ENCODE measurements at regions not wholly inside any gene's neighbourhood (a gene's known extent, or its start where the extent isn't known, plus 50 kb on each side); places are given as distances from the start of the nearest gene placed in this dataset.

DNA sequence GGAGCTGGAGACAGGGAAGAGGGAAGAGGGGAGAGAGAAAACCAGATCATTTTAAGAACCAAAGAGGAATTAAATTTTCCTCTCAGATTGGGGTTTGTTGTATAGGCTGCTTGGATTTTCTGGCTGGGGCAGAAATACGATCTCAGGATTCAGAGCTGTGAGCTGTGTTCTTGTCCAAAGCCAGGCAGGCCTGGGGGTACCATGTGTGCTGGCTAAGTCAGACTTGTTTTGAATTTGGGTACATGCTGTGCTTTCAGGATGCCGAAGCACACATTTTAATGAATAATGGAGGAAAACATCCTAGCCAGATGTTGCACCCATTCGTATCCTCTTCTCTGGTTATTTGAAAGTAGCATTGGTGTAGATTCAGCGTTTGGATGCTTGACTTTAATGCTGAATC is 170.3 kb upstream of the PODXL start:
- ChIA-PET CTCF (interaction anchor here (0.5 kb wide), 1 partner anchor 180 kb away, joined by 5 read pairs; no protein-coding TSS in a partner anchor), POLR2A (no interaction called here)
- no peak for TF ChIP-seq NFRKB (IDR thresholded peaks at IDR 0.05)
- no peak for TF ChIP-seq ELF4 (IDR thresholded peaks at IDR 0.05)
- no peak for TF ChIP-seq SUZ12 (IDR thresholded peaks at IDR 0.05)
- no peak for TF ChIP-seq FOXK2 (IDR thresholded peaks at IDR 0.05)
- TF ChIP-seq SP1 (IDR thresholded peaks at IDR 0.05) = no peak
- TF ChIP-seq L3MBTL2 (conservative IDR thresholded peaks at IDR 0.05) = no peak
- TF ChIP-seq ARNT (IDR thresholded peaks at IDR 0.05) = no peak
- no peak for TF ChIP-seq ZNF384 (IDR thresholded peaks at IDR 0.05)
- no peak for TF ChIP-seq FOXA1 (IDR thresholded peaks at IDR 0.05)
- TF ChIP-seq HDGF (IDR thresholded peaks at IDR 0.05; ENCODE audit: borderline replicate concordance) = no peak
- TF ChIP-seq TARDBP (IDR thresholded peaks at IDR 0.05) = no peak
- no peak for DNase-seq (ENCODE audit: extremely low spot score)

DNA sequence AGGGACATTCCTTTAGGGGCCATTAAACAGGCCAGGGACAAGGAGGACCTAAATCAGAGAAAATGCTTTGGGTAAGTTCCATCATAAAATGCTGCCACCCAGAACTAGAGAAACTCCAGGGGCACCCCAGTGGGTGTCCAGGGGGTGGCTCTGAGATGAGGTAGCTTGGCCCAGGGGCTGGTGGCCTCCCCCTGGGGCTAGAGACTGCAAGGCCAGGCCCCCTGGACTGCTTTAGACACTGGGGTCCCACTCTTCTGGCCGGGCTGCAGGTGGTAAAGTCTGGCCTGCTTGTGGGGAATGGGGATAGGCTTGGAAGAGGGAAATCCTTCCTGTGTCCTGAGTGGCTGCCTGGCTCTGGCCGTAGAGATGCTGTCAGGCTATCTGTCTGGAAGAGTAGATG is 169.6 kb upstream of the PODXL start:
- no peak for TF ChIP-seq ZNF384 (IDR thresholded peaks at IDR 0.05)
- no peak for TF ChIP-seq CTBP1 (IDR thresholded peaks at IDR 0.05; ENCODE audit: borderline replicate concordance)
- no peak for TF ChIP-seq FOXA1 (IDR thresholded peaks at IDR 0.05)
- TF ChIP-seq TARDBP (IDR thresholded peaks at IDR 0.05) = no peak
- DNase-seq (ENCODE audit: extremely low spot score) = no peak
- POLR2A ChIA-PET = no interaction called here
- CTCF ChIA-PET = interaction anchor here (0.5 kb wide), 1 partner anchor 179 kb away, joined by 5 read pairs; no protein-coding TSS in a partner anchor

DNA sequence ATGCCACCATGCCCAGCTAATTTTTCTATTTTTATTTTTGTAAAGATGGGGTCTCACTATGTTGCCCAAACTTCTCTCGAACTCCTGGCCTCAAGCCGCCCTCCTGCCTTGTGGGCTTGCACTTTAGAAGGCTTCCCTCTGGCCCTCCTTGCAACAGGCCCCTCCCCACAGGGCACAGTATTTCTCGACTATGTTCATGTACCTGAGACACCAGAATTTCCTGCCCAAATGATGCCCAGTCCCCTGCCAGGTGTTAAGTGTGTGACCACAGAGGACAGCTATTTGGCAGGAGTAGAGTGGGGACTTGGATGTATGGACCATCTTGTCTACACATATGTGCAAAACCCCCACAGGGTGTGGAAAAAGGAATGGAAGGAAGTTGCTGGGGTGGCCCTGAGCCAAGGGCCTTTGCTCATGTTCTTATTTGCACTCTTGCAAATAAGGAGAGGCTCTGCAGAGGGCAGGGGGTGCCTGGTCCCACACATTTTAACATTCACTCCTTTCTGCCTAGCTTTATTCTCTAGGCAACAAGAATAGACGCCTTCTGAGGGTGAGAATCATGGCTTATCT is 168.4 kb upstream of the PODXL start:
- DNase-seq (ENCODE audit: extremely low spot score) = no peak
- ChIA-PET CTCF (interaction anchor here (2.5 kb wide), 1 partner anchor 35 kb away, joined by 6 read pairs; no protein-coding TSS in a partner anchor), POLR2A (no interaction called here)
- TF ChIP-seq, protein P1, sequence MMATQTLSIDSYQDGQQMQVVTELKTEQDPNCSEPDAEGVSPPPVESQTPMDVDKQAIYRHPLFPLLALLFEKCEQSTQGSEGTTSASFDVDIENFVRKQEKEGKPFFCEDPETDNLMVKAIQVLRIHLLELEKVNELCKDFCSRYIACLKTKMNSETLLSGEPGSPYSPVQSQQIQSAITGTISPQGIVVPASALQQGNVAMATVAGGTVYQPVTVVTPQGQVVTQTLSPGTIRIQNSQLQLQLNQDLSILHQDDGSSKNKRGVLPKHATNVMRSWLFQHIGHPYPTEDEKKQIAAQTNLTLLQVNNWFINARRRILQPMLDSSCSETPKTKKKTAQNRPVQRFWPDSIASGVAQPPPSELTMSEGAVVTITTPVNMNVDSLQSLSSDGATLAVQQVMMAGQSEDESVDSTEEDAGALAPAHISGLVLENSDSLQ (IDR thresholded peaks at IDR 0.05) = no peak
- no peak for TF ChIP-seq FOXA1 (IDR thresholded peaks at IDR 0.05)

DNA sequence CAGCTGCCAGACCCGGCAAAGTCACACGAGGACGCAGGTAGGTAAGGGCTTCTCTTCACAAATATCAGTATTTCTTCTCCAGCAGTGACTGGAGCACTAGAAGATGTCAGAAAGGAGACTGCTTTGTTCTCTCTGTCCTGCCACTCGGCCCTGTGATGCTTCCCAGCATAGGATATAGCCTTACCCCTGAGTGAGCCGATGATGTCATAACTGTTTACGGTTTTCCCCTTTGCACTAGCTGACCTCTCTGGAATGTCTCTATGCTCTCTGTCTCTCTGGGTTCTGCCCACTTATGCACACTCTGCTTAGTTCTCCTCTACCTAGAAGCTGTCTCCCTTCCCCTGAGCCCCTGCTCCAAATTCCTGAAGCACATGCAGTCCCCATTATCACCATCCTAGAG is 167.5 kb upstream of the PODXL start:
- ChIA-PET CTCF (interaction anchor here (2.5 kb wide), 1 partner anchor 34 kb away, joined by 6 read pairs; no protein-coding TSS in a partner anchor), POLR2A (no interaction called here)
- no peak for TF ChIP-seq ELF4 (IDR thresholded peaks at IDR 0.05)
- no peak for TF ChIP-seq ZNF384 (IDR thresholded peaks at IDR 0.05)
- TF ChIP-seq NFRKB (IDR thresholded peaks at IDR 0.05) = no peak
- no peak for TF ChIP-seq CTBP1 (IDR thresholded peaks at IDR 0.05; ENCODE audit: borderline replicate concordance)
- TF ChIP-seq, protein P1 (IDR thresholded peaks at IDR 0.05) = no peak
- DNase-seq (ENCODE audit: extremely low spot score) = peak; percentile 23

DNA sequence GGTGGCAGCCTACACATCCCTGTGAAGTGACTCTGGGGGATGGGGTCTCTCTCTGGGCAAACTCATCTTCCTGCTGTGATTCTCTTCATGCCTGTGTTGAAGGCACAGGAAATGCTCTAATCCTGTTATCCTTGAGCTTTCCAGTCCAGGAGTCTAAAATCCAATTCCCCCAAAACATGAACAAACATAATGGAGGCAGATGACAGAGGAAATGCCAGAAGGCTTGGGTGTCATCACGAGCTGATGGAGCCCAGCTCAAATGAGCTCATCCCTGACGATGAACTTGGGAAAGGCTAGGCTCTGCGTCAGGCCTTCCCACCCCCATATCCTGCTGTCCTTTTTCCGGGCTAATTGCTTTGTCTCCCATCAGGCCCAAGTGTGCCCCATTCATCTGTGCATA is 165.9 kb upstream of the PODXL start:
- no peak for DNase-seq (ENCODE audit: extremely low spot score)
- TF ChIP-seq HDGF (IDR thresholded peaks at IDR 0.05; ENCODE audit: borderline replicate concordance) (no peak), TARDBP (IDR thresholded peaks at IDR 0.05) (no peak), ELF4 (IDR thresholded peaks at IDR 0.05) (no peak), SUZ12 (IDR thresholded peaks at IDR 0.05) (no peak)
- TF ChIP-seq, protein P1 (IDR thresholded peaks at IDR 0.05) = no peak
- ChIA-PET CTCF (interaction anchor here (2.5 kb wide), 1 partner anchor 33 kb away, joined by 6 read pairs; no protein-coding TSS in a partner anchor), POLR2A (no interaction called here)

DNA sequence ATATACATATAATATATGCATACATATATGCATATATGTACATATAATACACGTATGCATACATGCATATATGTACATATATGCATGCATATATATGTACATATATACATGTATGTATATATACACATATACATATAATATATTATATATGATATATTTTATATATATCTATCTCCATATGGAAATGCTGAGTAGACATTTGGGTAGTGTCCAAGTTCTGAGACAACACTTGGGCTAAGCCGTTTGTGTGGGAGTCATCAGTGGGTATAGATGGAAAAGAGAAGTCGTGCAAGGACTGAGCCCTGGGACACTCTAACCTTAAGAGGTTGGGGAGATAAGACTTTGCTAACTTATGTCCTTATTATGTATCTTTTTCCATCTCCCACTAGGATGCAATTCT is 165.2 kb upstream of the PODXL start:
- CTCF ChIA-PET = no interaction called here
- TF ChIP-seq FOXA1 (IDR thresholded peaks at IDR 0.05) (no peak), ZNF384 (IDR thresholded peaks at IDR 0.05) (no peak), ELF4 (IDR thresholded peaks at IDR 0.05) (no peak), LEF1 (IDR thresholded peaks at IDR 0.05; ENCODE audit: borderline replicate concordance) (no peak)
- TF ChIP-seq, protein P1 (IDR thresholded peaks at IDR 0.05) = no peak
- DNase-seq (ENCODE audit: extremely low spot score) = no peak
- POLR2A ChIA-PET = no interaction called here

DNA sequence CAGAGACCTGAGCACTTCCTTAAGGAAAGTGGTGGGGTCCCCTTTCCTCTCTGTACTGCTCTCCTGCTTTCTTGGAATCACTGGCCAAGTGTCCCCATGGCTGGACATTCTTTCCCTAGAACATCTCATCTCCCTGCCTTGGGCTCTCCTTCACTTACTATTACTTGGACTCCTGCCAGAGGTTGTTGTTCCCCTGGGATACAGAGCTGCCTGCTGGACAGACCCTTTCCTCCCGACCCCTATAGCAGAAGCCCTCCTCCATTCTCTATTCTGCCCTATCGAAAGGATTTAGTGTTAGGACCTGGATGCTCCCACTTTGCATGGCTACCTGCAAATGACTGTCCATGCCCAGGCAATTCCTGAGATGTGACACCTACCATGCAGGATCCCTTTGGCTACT is 164.3 kb upstream of the PODXL start:
- POLR2A ChIA-PET = no interaction called here
- CTCF ChIA-PET = no interaction called here
- TF ChIP-seq FOXM1 (IDR thresholded peaks at IDR 0.05; ENCODE audit: borderline replicate concordance) (no peak), CTBP1 (IDR thresholded peaks at IDR 0.05; ENCODE audit: borderline replicate concordance) (no peak), HDGF (IDR thresholded peaks at IDR 0.05; ENCODE audit: borderline replicate concordance) (no peak), FOXA1 (IDR thresholded peaks at IDR 0.05) (no peak), ARNT (IDR thresholded peaks at IDR 0.05) (no peak), ZNF384 (IDR thresholded peaks at IDR 0.05) (no peak), LEF1 (IDR thresholded peaks at IDR 0.05; ENCODE audit: borderline replicate concordance) (no peak), SP1 (IDR thresholded peaks at IDR 0.05) (no peak), SUZ12 (IDR thresholded peaks at IDR 0.05) (no peak), BHLHE40 (IDR thresholded peaks at IDR 0.05; ENCODE audit: borderline replicate concordance) (no peak), NFRKB (IDR thresholded peaks at IDR 0.05) (no peak), ELF4 (IDR thresholded peaks at IDR 0.05) (no peak), FOXK2 (IDR thresholded peaks at IDR 0.05) (no peak)
- TF ChIP-seq, protein P1 (IDR thresholded peaks at IDR 0.05) = no peak
- no peak for DNase-seq (ENCODE audit: extremely low spot score)
